IMR-90 (cell line): ENCODE measurements at regions not wholly inside any gene's neighbourhood (a gene's known extent, or its start where the extent isn't known, plus 50 kb on each side); places are given as distances from the start of the nearest gene placed in this dataset.

ENCODE experiments used
- ATAC-seq: fragments of 200-7000 bp; cut with Tn5 transposase; 2 replicates; pipeline ENCODE4 v1.9.1; 2020; ENCODE audit warnings: low read depth, mild to moderate bottlenecking, moderate library complexity
- BruUV-seq: library from RNA; stranded (reverse); fragments of 400-500 nt; replicated peaks from 2 replicates; lab custom pipeline; 2021; lab: Mats Ljungman, UMichigan
- CTCF ChIA-PET: fragments of 300-600 bp; formaldehyde crosslinking; extraction: SDS; loops from one replicate; lab custom pipeline; 2021; ENCODE audit warnings: antibody characterized with exemption; lab: Yijun Ruan, JAX
- POLR2A ChIA-PET: fragments of 300-600 bp; sonication (Branson Sonifier 250); formaldehyde crosslinking; loops from one replicate; lab custom pipeline; 2022; ENCODE audit warnings: antibody characterized with exemption; ENCODE audit not compliant: unreplicated experiment; lab: Charles Lee
- DNase-seq: peaks from one replicate; pipeline ENCODE4 v3.0.0; 2013
- H2AFZ ChIP-seq: replicated peaks from 2 replicates; pipeline ENCODE3; 2013; ENCODE audit warnings: low read length, mild to moderate bottlenecking; ENCODE audit not compliant: poor library complexity
- H2AK5ac ChIP-seq: 2 replicates; pipeline ENCODE4 v1.6.1; 2013; ENCODE audit warnings: low read depth, low read length, inconsistent platforms
- H2AK9ac ChIP-seq: replicated peaks from 2 replicates; pipeline ENCODE3; 2013; ENCODE audit warnings: mild to moderate bottlenecking, low read depth, low read length, moderate library complexity; ENCODE audit not compliant: poor library complexity
- H2BK120ac ChIP-seq: 2 replicates; pipeline ENCODE4 v1.6.1; 2013; ENCODE audit warnings: low read depth, low read length, inconsistent platforms
- H2BK15ac ChIP-seq: 3 replicates; pipeline ENCODE4 v1.6.1; 2013; ENCODE audit warnings: low read depth, low read length, inconsistent platforms
- H2BK20ac ChIP-seq: 2 replicates; pipeline ENCODE4 v1.6.1; 2013; ENCODE audit warnings: low read depth, mild to moderate bottlenecking, inconsistent platforms, low read length, moderate library complexity
- H2BK5ac ChIP-seq: 2 replicates; pipeline ENCODE4 v1.6.1; 2013; ENCODE audit warnings: mild to moderate bottlenecking, low read depth, low read length, inconsistent platforms; ENCODE audit not compliant: poor library complexity, severe bottlenecking
- H3K14ac ChIP-seq: replicated peaks from 2 replicates; pipeline ENCODE4 v1.6.1; 2013; ENCODE audit warnings: low read depth, low read length, inconsistent platforms
- H3K18ac ChIP-seq: 2 replicates; pipeline ENCODE4 v1.6.1; 2013; ENCODE audit warnings: low read depth, low read length, control low read depth
- H3K23ac ChIP-seq: 2 replicates; pipeline ENCODE4 v1.6.1; 2013; ENCODE audit warnings: low read depth, low read length, inconsistent platforms
- H3K27ac ChIP-seq: 2 replicates; pipeline ENCODE4 v1.5.1; 2013; ENCODE audit warnings: mild to moderate bottlenecking, control low read depth, low read length; ENCODE audit not compliant: insufficient read depth
- H3K27me3 ChIP-seq: 2 replicates; pipeline ENCODE4 v1.6.1; 2013; ENCODE audit warnings: low read length; ENCODE audit not compliant: control insufficient read depth, insufficient read depth
- H3K36me3 ChIP-seq: 2 replicates; pipeline ENCODE4 v1.6.1; 2013; ENCODE audit warnings: low read length, mixed read lengths; ENCODE audit not compliant: control insufficient read depth, insufficient read depth
- H3K4ac ChIP-seq: 2 replicates; pipeline ENCODE4 v1.6.1; 2013; ENCODE audit warnings: low read depth, low read length, inconsistent platforms
- H3K4me1 ChIP-seq: 2 replicates; pipeline ENCODE4 v1.6.1; 2013; ENCODE audit warnings: low read length, mixed read lengths; ENCODE audit not compliant: control insufficient read depth, insufficient read depth
- H3K4me2 ChIP-seq: 2 replicates; pipeline ENCODE4 v1.6.1; 2013; ENCODE audit warnings: low read depth, mild to moderate bottlenecking, control low read depth, low read length, moderate library complexity
- H3K4me3 ChIP-seq: 2 replicates; pipeline ENCODE4 v1.5.1; 2013; ENCODE audit warnings: low read depth, mild to moderate bottlenecking, control low read depth, low read length, moderate library complexity; ENCODE audit not compliant: insufficient read depth
- H3K56ac ChIP-seq: 2 replicates; pipeline ENCODE4 v1.6.1; 2013; ENCODE audit warnings: low read length, inconsistent platforms; ENCODE audit not compliant: insufficient read depth; ENCODE audit errors: extremely low read depth
- H3K79me1 ChIP-seq, 2 experiments: 2 replicates each; pipeline ENCODE4 v1.6.1; 2013; ENCODE audit warnings: low read length in 2 of 2, inconsistent platforms in 1 of 2, low read depth in 1 of 2
- H3K9ac ChIP-seq: 2 replicates; pipeline ENCODE4 v1.6.1; 2013; ENCODE audit warnings: low read depth, low read length, control low read depth
- H3K9me1 ChIP-seq: 2 replicates; pipeline ENCODE4 v1.6.1; 2013; ENCODE audit warnings: low read length, inconsistent platforms; ENCODE audit not compliant: insufficient read depth
- H3K9me3 ChIP-seq: 2 replicates; pipeline ENCODE4 v1.6.1; 2013; ENCODE audit warnings: low read length; ENCODE audit not compliant: control insufficient read depth, insufficient read depth
- H4K20me1 ChIP-seq: 2 replicates; pipeline ENCODE4 v1.6.1; 2013; ENCODE audit warnings: low read length, inconsistent platforms; ENCODE audit not compliant: insufficient read depth
- H4K5ac ChIP-seq: 2 replicates; pipeline ENCODE4 v1.6.1; 2013; ENCODE audit warnings: mild to moderate bottlenecking, low read depth, low read length, control low read depth
- H4K8ac ChIP-seq, 2 experiments: 2 replicates each; pipeline ENCODE4 v1.6.1; 2013; ENCODE audit warnings: low read depth in 2 of 2, low read length in 2 of 2, control low read depth in 1 of 2, inconsistent platforms in 1 of 2
- H4K91ac ChIP-seq: 2 replicates; pipeline ENCODE4 v1.6.1; 2013; ENCODE audit warnings: low read depth, low read length, inconsistent platforms; ENCODE audit not compliant: insufficient read depth
- BHLHE40 ChIP-seq: fragments of 150-350 bp; IDR thresholded peaks from 2 replicates; pipeline ENCODE4 v1.6.1; 2016; ENCODE audit warnings: mild to moderate bottlenecking, low read depth, low read length
- CEBPB ChIP-seq: IDR thresholded peaks from 2 replicates; pipeline ENCODE4 v1.6.1; 2012; ENCODE audit warnings: low read depth, low read length, improper control_type of control experiment
- CHD1 ChIP-seq: IDR thresholded peaks from 2 replicates; pipeline ENCODE4 v1.6.1; 2012; ENCODE audit warnings: low read depth, low read length, improper control_type of control experiment
- CTCF ChIP-seq: conservative IDR thresholded peaks from 2 replicates; pipeline ENCODE4 v1.5.1; 2012; ENCODE audit warnings: mild to moderate bottlenecking, low read depth, low read length, improper control_type of control experiment
- ELK1 ChIP-seq: fragments of 150-350 bp; IDR thresholded peaks from 2 replicates; pipeline ENCODE4 v1.6.1; 2016; ENCODE audit warnings: low read depth, mild to moderate bottlenecking, low read length, moderate library complexity, borderline replicate concordance
- FOS ChIP-seq: fragments of 150-350 bp; IDR thresholded peaks from 2 replicates; pipeline ENCODE4 v1.6.1; 2016; ENCODE audit warnings: low read depth, low read length
- MAFK ChIP-seq: IDR thresholded peaks from 2 replicates; pipeline ENCODE4 v1.6.1; 2012; ENCODE audit warnings: low read depth, low read length, improper control_type of control experiment
- MAZ ChIP-seq: IDR thresholded peaks from 2 replicates; pipeline ENCODE4 v1.6.1; 2012; ENCODE audit warnings: low read depth, mild to moderate bottlenecking, low read length, improper control_type of control experiment, moderate library complexity, borderline replicate concordance
- MXI1 ChIP-seq: IDR thresholded peaks from 2 replicates; pipeline ENCODE4 v1.6.1; 2012; ENCODE audit warnings: low read depth, mild to moderate bottlenecking, low read length, moderate library complexity, borderline replicate concordance
- NFE2L2 ChIP-seq: fragments of 150-350 bp; IDR thresholded peaks from 2 replicates; pipeline ENCODE4 v1.6.1; 2016; ENCODE audit warnings: low read depth, mild to moderate bottlenecking, low read length
- POLR2A ChIP-seq: IDR thresholded peaks from 2 replicates; pipeline ENCODE4 v1.6.1; 2012; ENCODE audit warnings: mild to moderate bottlenecking, low read depth, low read length
- RAD21 ChIP-seq: IDR thresholded peaks from 2 replicates; pipeline ENCODE4 v1.6.1; 2012; ENCODE audit warnings: low read length, improper control_type of control experiment
- RCOR1 ChIP-seq: IDR thresholded peaks from 2 replicates; pipeline ENCODE4 v1.6.1; 2012; ENCODE audit warnings: mild to moderate bottlenecking, low read length, improper control_type of control experiment; ENCODE audit not compliant: insufficient replicate concordance
- RFX5 ChIP-seq: IDR thresholded peaks from 2 replicates; pipeline ENCODE4 v1.8.0; 2012; ENCODE audit warnings: low read depth, mild to moderate bottlenecking, low read length, moderate library complexity
- SMC3 ChIP-seq: fragments of 150-350 bp; IDR thresholded peaks from 2 replicates; pipeline ENCODE4 v1.6.1; 2016; ENCODE audit warnings: low read depth, mild to moderate bottlenecking, antibody characterized with exemption, low read length, moderate library complexity
- USF2 ChIP-seq: fragments of 150-350 bp; IDR thresholded peaks from 2 replicates; pipeline ENCODE4 v1.6.1; 2017; ENCODE audit warnings: mild to moderate bottlenecking, antibody characterized with exemption, low read length, low read depth
- dilution Hi-C: fragments of 300-500 bp; cut with HindIII; formaldehyde crosslinking; loops from one replicate; pipeline ENCODE4 v1.14.3; 2018; ENCODE audit warnings: low sequenced_read_pairs; ENCODE audit not compliant: unreplicated experiment
- in situ Hi-C: fragments of 300-500 bp; cut with MboI; formaldehyde crosslinking; loops from 3 replicates; pipeline ENCODE4 v1.14.3; 2019; ENCODE audit warnings: low sequenced_read_pairs, inconsistent platforms, mixed read lengths
- intact Hi-C: fragments of 100-400 bp; cut with micrococcal nuclease; formaldehyde crosslinking; loops from 2 replicates; pipeline ENCODE4 v1.10.0; 2022

GRCh38 chr12:91913124-91913523 is 232.5 kb downstream of the BTG1 start:
- in situ Hi-C loops: no loop called here
- Histone ChIP-seq H3K18ac (no peak overlapping the region), H3K4ac (no peak overlapping the region), H3K27me3 (no peaks in the 10 kb centered on the region), H3K4me2 (no peak overlapping the region), H3K23ac (no peak overlapping the region), H2AK9ac (no peak overlapping the region), H2BK15ac (no peak overlapping the region), H3K9ac (no peak overlapping the region), H3K9me1 (no peaks in the 10 kb centered on the region; the same call in 1 of the 2 replicates), H2BK120ac (no peak overlapping the region), H4K91ac (no peak overlapping the region), H3K36me3 (no peaks in the 10 kb centered on the region), H3K56ac (no peak overlapping the region), H3K9me3 (no peaks in the 10 kb centered on the region), H2AK5ac (no peak overlapping the region), H2BK20ac (no peak overlapping the region), H2BK5ac (no peak overlapping the region), H3K4me1 (peaks cover 2% of the 10 kb centered on the region; the same call in 1 of the 2 replicates), H4K5ac (no peak overlapping the region), H3K14ac (no peak overlapping the region), H3K4me3 (no peak overlapping the region), H3K27ac (no peak overlapping the region), H4K20me1 (no peaks in the 10 kb centered on the region), H2AFZ (no peak overlapping the region), H3K79me1 (no peaks in the 10 kb centered on the region), H4K8ac (no peak overlapping the region)
- dilution Hi-C loops: no loop called here
- no peak for TF ChIP-seq MAZ
- TF ChIP-seq RCOR1: no peak
- TF ChIP-seq RAD21: no peak
- TF ChIP-seq FOS: no peak
- TF ChIP-seq BHLHE40: no peak
- TF ChIP-seq USF2: no peak
- no peak for TF ChIP-seq POLR2A
- TF ChIP-seq MXI1: no peak
- TF ChIP-seq SMC3: no peak
- no peak for TF ChIP-seq RFX5
- no peak for TF ChIP-seq CTCF
- no peak for TF ChIP-seq MAFK
- TF ChIP-seq CHD1: no peak
- TF ChIP-seq CEBPB: no peak
- no peak for TF ChIP-seq NFE2L2
- no peak for TF ChIP-seq ELK1
- intact Hi-C loops: no loop called here
- ChIA-PET POLR2A (no interaction called here), CTCF (no interaction called here)
- no TSS peak for BruUV-seq
- no peak for DNase-seq
- no peak for ATAC-seq
